ENCODE measurements at regions not wholly inside any gene's neighbourhood (a gene's known extent, or its start where the extent isn't known, plus 50 kb on each side); places are given as distances from the start of the nearest gene placed in this dataset.
A peak's percentile ranks its signal among the peaks of the same experiment; 100 is the strongest.

DNA sequence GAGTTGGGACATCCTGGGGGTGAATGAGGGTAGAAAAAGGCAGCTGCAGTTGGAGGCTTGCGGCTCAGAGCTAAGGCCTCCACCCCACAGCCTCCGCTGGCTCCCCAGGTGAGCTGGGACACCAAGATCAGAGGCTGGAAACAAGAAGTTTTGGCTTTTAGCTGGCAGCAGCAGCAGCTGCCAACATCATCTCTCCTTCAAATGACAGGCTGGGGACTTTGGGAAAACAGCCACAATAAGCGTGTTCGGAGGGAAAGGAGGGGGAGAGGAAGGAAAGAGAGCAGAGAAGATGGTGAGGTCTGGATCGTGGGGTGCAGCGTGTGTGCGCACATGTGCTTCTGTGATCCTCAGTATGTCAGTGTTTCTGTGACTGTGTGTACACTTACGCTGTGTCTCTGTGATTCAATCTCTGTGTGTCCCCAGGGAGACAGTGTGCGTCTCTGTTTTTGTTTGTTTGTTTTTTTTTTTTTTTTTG is 62.0 kb upstream of the RASD2 start:
- Histone ChIP-seq H2BK15ac (ENCODE audit: low read depth, low read length) (peak overlapping the region; percentile 78; the same call in 2 of the 3 replicates), H3K4ac (ENCODE audit: low read depth, low read length) (no peak overlapping the region), H2BK5ac (ENCODE audit: low read depth, low read length, poor library complexity, severe bottlenecking) (no peak overlapping the region), H3K9me3 (ENCODE audit: control insufficient read depth, insufficient read depth, low read length) (peaks cover 3% of the 10 kb centered on the region; the same call in 1 of the 2 replicates), H3K27me3 (ENCODE audit: control insufficient read depth, insufficient read depth, low read length) (no peaks in the 10 kb centered on the region), H3K27ac (ENCODE audit: insufficient read depth, low read length) (no peak overlapping the region), H3K4me1 (ENCODE audit: control insufficient read depth, insufficient read depth, low read length) (peaks cover 17% of the 10 kb centered on the region), H2AK9ac (replicated peaks; ENCODE audit: low read depth, low read length, poor library complexity) (no peak overlapping the region), H3K36me3 (ENCODE audit: control insufficient read depth, insufficient read depth, low read length) (no peaks in the 10 kb centered on the region), H3K18ac (ENCODE audit: low read depth, low read length) (no peak overlapping the region; the same call in 1 of the 2 replicates), H3K4me2 (ENCODE audit: low read depth, low read length) (no peak overlapping the region), H3K14ac (replicated peaks; ENCODE audit: low read depth, low read length) (no peak overlapping the region), H3K79me1 (ENCODE audit: low read depth in 1 of 2, low read length in 2 of 2) (no peaks in the 10 kb centered on the region), H4K91ac (ENCODE audit: insufficient read depth, low read depth, low read length) (peak overlapping the region; percentile 57), H2BK120ac (ENCODE audit: low read depth, low read length) (peak overlapping the region; percentile 11; the same call in 1 of the 2 replicates), H3K9me1 (ENCODE audit: insufficient read depth, low read length) (0 out of 2 replicates have a peak, but pooled peaks cover 4% of the 10 kb centered on the region), H4K20me1 (ENCODE audit: insufficient read depth, low read length) (no peaks in the 10 kb centered on the region), H2AFZ (replicated peaks; ENCODE audit: low read length, poor library complexity) (no peak overlapping the region), H3K4me3 (ENCODE audit: insufficient read depth, low read depth, low read length) (no peak overlapping the region), H3K23ac (ENCODE audit: low read depth, low read length) (0 out of 2 replicates have a peak overlapping the region, but pooled peaks have one; percentile 58), H4K5ac (ENCODE audit: low read depth, low read length) (no peak overlapping the region), H2BK20ac (ENCODE audit: low read depth, low read length) (no peak overlapping the region), H3K9ac (ENCODE audit: low read depth, low read length) (no peak overlapping the region), H3K56ac (ENCODE audit: extremely low read depth, insufficient read depth, low read length) (no peak overlapping the region), H2AK5ac (ENCODE audit: low read depth, low read length) (peak overlapping the region; percentile 97), H4K8ac (ENCODE audit: low read depth in 2 of 2, low read length in 2 of 2) (no peak overlapping the region)
- TF ChIP-seq, protein P1, sequence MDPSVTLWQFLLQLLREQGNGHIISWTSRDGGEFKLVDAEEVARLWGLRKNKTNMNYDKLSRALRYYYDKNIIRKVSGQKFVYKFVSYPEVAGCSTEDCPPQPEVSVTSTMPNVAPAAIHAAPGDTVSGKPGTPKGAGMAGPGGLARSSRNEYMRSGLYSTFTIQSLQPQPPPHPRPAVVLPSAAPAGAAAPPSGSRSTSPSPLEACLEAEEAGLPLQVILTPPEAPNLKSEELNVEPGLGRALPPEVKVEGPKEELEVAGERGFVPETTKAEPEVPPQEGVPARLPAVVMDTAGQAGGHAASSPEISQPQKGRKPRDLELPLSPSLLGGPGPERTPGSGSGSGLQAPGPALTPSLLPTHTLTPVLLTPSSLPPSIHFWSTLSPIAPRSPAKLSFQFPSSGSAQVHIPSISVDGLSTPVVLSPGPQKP (IDR thresholded peaks at IDR 0.05; ENCODE audit: borderline replicate concordance, low read depth, low read length), result no peak
- 90% methylated on average over 5 of the region's 9 CpGs; no CpG with 5 or more reads in 1 of the 2 experiments for WGBS, 2 experiments (ENCODE audit: extremely low coverage in 2 of 2, insufficient read length in 1 of 2)
- ChIA-PET POLR2A (ENCODE audit: unreplicated experiment) (no interaction called here), CTCF (interaction anchor here (0.6 kb wide), 1 partner anchor 28 kb away, joined by 4 read pairs; no protein-coding TSS in a partner anchor)
- dilution Hi-C loops (cut with HindIII; ENCODE audit: low sequenced_read_pairs, unreplicated experiment), result no loop called here
- intact Hi-C loops (cut with micrococcal nuclease), result no loop called here
- in situ Hi-C loops (cut with MboI; ENCODE audit: low sequenced_read_pairs), result no loop called here
- no peak for DNase-seq
- BruUV-seq (replicated peaks), result no TSS peak
- ATAC-seq (ENCODE audit: low read depth), result no peak

All from IMR-90 (cell line).